HCT116 (cell line): ENCODE measurements at regions not wholly inside any gene's neighbourhood (a gene's known extent, or its start where the extent isn't known, plus 50 kb on each side); places are given as distances from the start of the nearest gene placed in this dataset.

Experiments
- ATAC-seq: fragments of 200-7000 bp; cut with Tn5 transposase; 2 replicates; pipeline ENCODE4 v1.9.1; 2020; ENCODE audit warnings: mild to moderate bottlenecking, moderate library complexity
- BruUV-seq: library from RNA; stranded (reverse); fragments of 400-500 nt; replicated peaks from 2 replicates; lab custom pipeline; 2021; lab: Mats Ljungman, UMichigan
- CTCF ChIA-PET: fragments of 300-600 bp; sonication (Branson Sonifier 250); formaldehyde crosslinking; loops from one replicate; lab custom pipeline; 2021; ENCODE audit warnings: antibody characterized with exemption; lab: Charles Lee
- POLR2A ChIA-PET: fragments of 300-600, 350-600 bp; sonication (Branson Sonifier 250); formaldehyde crosslinking; loops from one replicate; lab custom pipeline; 2021; ENCODE audit warnings: antibody characterized with exemption; lab: Charles Lee
- RAD21 ChIA-PET, 2 experiments: fragments of 300-600 bp; sonication (Branson Sonifier 250); formaldehyde crosslinking; loops; one replicate each; lab custom pipeline; 2023; ENCODE audit warnings: low total read pairs in 2 of 2; ENCODE audit not compliant: uncharacterized antibody in 2 of 2, unreplicated experiment in 2 of 2, low non-redundant PET in 1 of 2; lab: Charles Lee
- DNase-seq: peaks from one replicate; pipeline ENCODE4 v3.0.0-alpha.2; 2010; ENCODE audit warnings: low read depth, low spot score
- H2AFZ ChIP-seq: fragments of 200-600 bp; shearing (Covaris generic), sonication (generic); 2 replicates; pipeline ENCODE4 v1.6.1; 2017; ENCODE audit warnings: low read depth, mixed run types, mixed read lengths, antibody characterized with exemption, low read length; ENCODE audit not compliant: poor library complexity, severe bottlenecking
- H3K27ac ChIP-seq: 2 replicates; pipeline ENCODE4 v1.5.1; 2012; ENCODE audit warnings: low read depth, low read length
- H3K27me3 ChIP-seq: fragments of 200-600 bp; sonication (generic); 2 replicates; pipeline ENCODE4 v1.6.1; 2016; ENCODE audit warnings: mixed run types, low read length, mixed read lengths; ENCODE audit not compliant: insufficient read depth
- H3K36me3 ChIP-seq, 2 experiments: fragments of 200-500 bp in 1 of 2; fragments of 200-600 bp in 1 of 2; sonication (Bioruptor generic) in 1 of 2; sonication (generic) in 1 of 2; 2 replicates each; pipeline versions ENCODE4 v1.5.1 to v1.6.1; 2014 to 2016; ENCODE audit warnings: low read length in 2 of 2, inconsistent platforms in 1 of 2, mixed read lengths in 1 of 2, mixed run types in 1 of 2; ENCODE audit not compliant: insufficient read depth in 2 of 2, control insufficient read depth in 1 of 2
- H3K4me1 ChIP-seq, 2 experiments: fragments of 200-600 bp in 1 of 2; sonication (generic) in 1 of 2; 2 replicates each; pipeline versions ENCODE4 v1.5.1 to v1.6.1; 2012 to 2017; ENCODE audit warnings: low read length in 2 of 2, inconsistent platforms in 1 of 2, mild to moderate bottlenecking in 1 of 2, mixed read lengths in 1 of 2, mixed run types in 1 of 2, moderate library complexity in 1 of 2; ENCODE audit not compliant: insufficient read depth in 2 of 2, control insufficient read depth in 1 of 2
- H3K4me2 ChIP-seq: fragments of 200-600 bp; sonication (generic); 2 replicates; pipeline ENCODE4 v1.6.1; 2017; ENCODE audit warnings: mixed run types, low read length, mixed read lengths
- H3K4me3 ChIP-seq, 2 experiments: fragments of 200-600 bp in 1 of 2; sonication (generic) in 1 of 2; replicated peaks in 1 of 2; 2 replicates each; pipeline ENCODE4 v1.5.1; 2011 to 2016; ENCODE audit warnings: low read length in 2 of 2, control low read depth in 1 of 2, low read depth in 1 of 2, mild to moderate bottlenecking in 1 of 2, mixed read lengths in 1 of 2, mixed run types in 1 of 2
- H3K79me2 ChIP-seq: fragments of 200-600 bp; sonication (generic); 2 replicates; pipeline ENCODE4 v1.6.1; 2017; ENCODE audit warnings: mild to moderate bottlenecking, mixed run types, low read length, moderate library complexity, mixed read lengths; ENCODE audit not compliant: insufficient read depth
- H3K9ac ChIP-seq: fragments of 200-600 bp; sonication (generic); 2 replicates; pipeline ENCODE4 v1.6.1; 2016; ENCODE audit warnings: low read length, mixed read lengths
- H3K9me2 ChIP-seq: fragments of 200-600 bp; sonication (generic), shearing (Covaris generic); 2 replicates; pipeline ENCODE4 v1.6.1; 2017; ENCODE audit warnings: mixed run types, mild to moderate bottlenecking, moderate library complexity; ENCODE audit not compliant: insufficient read depth
- H3K9me3 ChIP-seq, 2 experiments: fragments of 200-500 bp in 1 of 2; fragments of 200-600 bp in 1 of 2; sonication (Bioruptor generic) in 1 of 2; sonication (generic) in 1 of 2; 2 replicates each; pipeline ENCODE4 v1.6.1; 2014 to 2017; ENCODE audit warnings: low read length in 2 of 2, mixed read lengths in 2 of 2, inconsistent platforms in 1 of 2, low read depth in 1 of 2, mild to moderate bottlenecking in 1 of 2, mixed run types in 1 of 2, moderate library complexity in 1 of 2; ENCODE audit not compliant: control insufficient read depth in 1 of 2, insufficient read depth in 1 of 2
- H4K20me1 ChIP-seq: fragments of 200-600 bp; sonication (generic), shearing (Covaris generic); 2 replicates; pipeline ENCODE4 v1.6.1; 2017; ENCODE audit warnings: mixed run types, mild to moderate bottlenecking, moderate library complexity; ENCODE audit not compliant: insufficient read depth
- ATF3 ChIP-seq: IDR thresholded peaks from 2 replicates; pipeline ENCODE4 v1.6.1; 2012
- CBX3 ChIP-seq: IDR thresholded peaks from 2 replicates; pipeline ENCODE4 v1.6.1; 2012; ENCODE audit warnings: low read depth
- CEBPB ChIP-seq: IDR thresholded peaks from 2 replicates; pipeline ENCODE4 v1.6.1; 2012; ENCODE audit warnings: low read depth
- ELF1 ChIP-seq: IDR thresholded peaks from 2 replicates; pipeline ENCODE4 v1.6.1; 2012; ENCODE audit warnings: low read depth, borderline replicate concordance
- EZH2 ChIP-seq: fragments of 200-600 bp; sonication (generic); IDR thresholded peaks from 2 replicates; pipeline ENCODE4 v1.6.1; 2017; ENCODE audit warnings: antibody characterized with exemption, mixed run types
- FOSL1 ChIP-seq: IDR thresholded peaks from 2 replicates; pipeline ENCODE4 v1.6.1; 2012; ENCODE audit warnings: low read depth
- JUND ChIP-seq: IDR thresholded peaks from 2 replicates; pipeline ENCODE4 v1.6.1; 2012
- MAX ChIP-seq: IDR thresholded peaks from 2 replicates; pipeline ENCODE4 v1.6.1; 2012
- POLR2A ChIP-seq: IDR thresholded peaks from 2 replicates; pipeline ENCODE4 v1.7.0; 2011; ENCODE audit warnings: borderline replicate concordance; ENCODE audit not compliant: insufficient read depth, insufficient read length; ENCODE audit errors: extremely low read depth
- POLR2AphosphoS5 ChIP-seq: IDR thresholded peaks from 2 replicates; pipeline ENCODE4 v1.6.1; 2011; ENCODE audit warnings: mild to moderate bottlenecking, low read depth, low read length, moderate library complexity
- RAD21 ChIP-seq: IDR thresholded peaks from 2 replicates; pipeline ENCODE4 v1.6.1; 2012; ENCODE audit warnings: low read depth, mild to moderate bottlenecking
- REST ChIP-seq: IDR thresholded peaks from 2 replicates; pipeline ENCODE4 v1.6.1; 2012; ENCODE audit warnings: low read depth
- SIN3A ChIP-seq: IDR thresholded peaks from 2 replicates; pipeline ENCODE4 v1.6.1; 2012; ENCODE audit warnings: low read depth
- SP1 ChIP-seq: IDR thresholded peaks from 2 replicates; pipeline ENCODE4 v1.6.1; 2012; ENCODE audit warnings: low read depth
- SRF ChIP-seq: IDR thresholded peaks from 2 replicates; pipeline ENCODE4 v1.6.1; 2012; ENCODE audit warnings: low read depth
- TCF7L2 ChIP-seq: IDR thresholded peaks from 2 replicates; pipeline ENCODE4 v1.7.0; 2011; ENCODE audit warnings: borderline replicate concordance, inconsistent platforms; ENCODE audit not compliant: insufficient read depth, insufficient read length; ENCODE audit errors: extremely low read depth
- YY1 ChIP-seq: IDR thresholded peaks from 2 replicates; pipeline ENCODE4 v1.6.1; 2011; ENCODE audit warnings: low read length, low read depth, moderate library complexity, mild to moderate bottlenecking; ENCODE audit not compliant: insufficient replicate concordance; ENCODE audit errors: extremely low read depth
- ZBTB33 ChIP-seq: IDR thresholded peaks from 2 replicates; pipeline ENCODE4 v1.6.1; 2011; ENCODE audit warnings: mild to moderate bottlenecking, low read length, moderate library complexity; ENCODE audit not compliant: insufficient replicate concordance; ENCODE audit errors: extremely low read depth
- ZFX ChIP-seq: fragments of 450-650 bp; IDR thresholded peaks from 2 replicates; pipeline ENCODE4 v1.6.1; 2017
- ZNF274 ChIP-seq: fragments of 200-500 bp; sonication (Bioruptor generic); IDR thresholded peaks from 2 replicates; pipeline ENCODE4 v1.6.1; 2014; ENCODE audit warnings: mild to moderate bottlenecking, low read depth, low read length, inconsistent platforms
- intact Hi-C: fragments of 100-400 bp; cut with micrococcal nuclease; formaldehyde crosslinking; loops from 2 replicates; pipeline ENCODE4 v1.10.0; 2022

- Histone ChIP-seq H4K20me1 (no peaks in the 10 kb centered on the region), H3K4me1 (peaks cover 7 to 18% of the 10 kb centered on the region in 2 experiments), H3K36me3 (0 out of 4 replicates have a peak, but pooled peaks cover 0 to 5% of the 10 kb centered on the region in 2 experiments), H3K4me2 (no peak overlapping the region), H3K4me3 (no peak overlapping the region)
- CTCF ChIA-PET = interaction anchor here (0.9 to 2.9 kb wide), 5 partner anchors 19 to 1771 kb away, joined by 3 to 21 read pairs (median 5); no protein-coding TSS in a partner anchor
- no peak for TF ChIP-seq EZH2
- no peak for TF ChIP-seq POLR2A
- no peak for TF ChIP-seq FOSL1
- no peak for TF ChIP-seq CEBPB
- TF ChIP-seq ELF1 = no peak
- TF ChIP-seq JUND = no peak
- TF ChIP-seq SIN3A = no peak
- no peak for TF ChIP-seq CBX3
- TF ChIP-seq SP1 = no peak
- no peak for TF ChIP-seq RAD21
- no peak for TF ChIP-seq ZNF274
- TF ChIP-seq MAX = no peak
- TF ChIP-seq ZBTB33 = no peak
- no peak for TF ChIP-seq POLR2AphosphoS5
- TF ChIP-seq ATF3 = no peak
- no peak for TF ChIP-seq TCF7L2
- no peak for TF ChIP-seq YY1
- no peak for TF ChIP-seq ZFX
- TF ChIP-seq REST = no peak
- TF ChIP-seq SRF = no peak
- TF ChIP-seq, all 23 proteins: peak for 0
- H3K27me3 ChIP-seq = no peaks in the 10 kb centered on the region
- POLR2A ChIA-PET = no interaction called here
- H2AFZ ChIP-seq = no peak overlapping the region
- peaks cover 74% of the 10 kb centered on the region for H3K79me2 ChIP-seq
- ATAC-seq (no peak), DNase-seq (no peak)
- H3K9me2 ChIP-seq = no peaks in the 10 kb centered on the region
- BruUV-seq = no TSS peak
- RAD21 ChIA-PET = interaction anchor here in 1 of 2 experiments (0.5 to 1.6 kb wide), 2 partner anchors 157 to 199 kb away, joined by 3 read pairs; no protein-coding TSS in a partner anchor
- H3K9ac ChIP-seq = no peak overlapping the region
- peaks cover 0 to 12% of the 10 kb centered on the region in 2 experiments; a peak in 1 of 4 replicates for H3K9me3 ChIP-seq
- intact Hi-C loops = loop anchor here (5.0 kb wide), 1 partner anchor 776 kb away; no protein-coding TSS in a partner anchor
- no peak overlapping the region for H3K27ac ChIP-seq
These were observed 417.6 kb downstream of the SOX9 start for GRCh38 chr17:72538443-72538842.
